ENCODE measurements at regions not wholly inside any gene's neighbourhood (a gene's known extent, or its start where the extent isn't known, plus 50 kb on each side); places are given as distances from the start of the nearest gene placed in this dataset.

DNA sequence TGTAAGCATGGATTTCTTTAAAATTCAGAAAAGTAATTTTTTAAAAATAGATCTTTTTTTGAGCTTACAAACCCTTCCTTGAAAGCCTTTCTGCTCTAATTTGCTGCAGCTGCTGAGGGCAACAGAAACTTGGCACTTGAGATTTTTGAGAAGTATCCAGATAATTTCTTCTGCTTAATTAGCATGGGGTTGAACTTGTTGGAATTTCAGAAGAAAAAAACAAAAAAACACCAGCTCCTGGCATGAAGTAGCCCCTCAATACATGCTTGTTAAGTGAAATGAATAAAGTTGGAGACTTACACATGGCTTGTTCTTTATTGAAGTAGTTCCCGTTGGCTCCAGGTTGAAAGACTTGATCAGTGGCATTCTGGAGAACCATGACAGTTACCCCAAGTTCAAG, 331.4 kb upstream of the RAG2 start:
- no peak for DNase-seq

- DNase-seq = no peak
Observed at GRCh38 chr11:36928621-36929020, 330.6 kb upstream of the RAG2 start.

GRCh38 chr11:36899800-36900199, 301.8 kb upstream of the RAG2 start:
- DNase-seq = no peak

GRCh38 chr11:36890841-36891240, 292.8 kb upstream of the RAG2 start:
- no peak for DNase-seq

DNA sequence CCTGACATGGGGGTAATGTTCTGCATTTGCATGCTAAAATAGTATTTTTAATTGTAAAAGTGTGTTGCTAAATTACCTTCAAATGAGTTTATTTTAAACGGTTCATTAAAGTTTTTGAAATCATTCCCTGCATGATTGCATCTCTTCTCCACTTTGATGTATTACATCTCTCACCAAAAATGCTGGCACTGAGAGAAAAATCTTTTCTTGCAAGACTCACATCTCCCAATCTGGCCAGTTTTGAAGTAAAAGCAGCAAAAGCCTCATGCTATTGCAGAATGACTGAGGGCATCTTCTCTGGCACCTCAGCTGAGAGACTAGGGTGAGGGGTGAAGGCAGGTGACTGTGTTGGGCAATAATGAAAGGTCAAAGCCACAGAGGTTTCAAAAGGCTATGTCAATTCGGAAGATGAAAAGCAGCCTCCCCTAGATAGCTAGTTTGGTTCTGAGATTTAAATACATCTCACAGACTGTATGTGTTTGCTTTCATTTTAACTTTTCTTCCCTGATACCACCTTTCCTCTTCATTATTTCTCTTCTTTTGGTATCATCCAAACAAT, 292.2 kb upstream of the RAG2 start:
- no peak for DNase-seq

DNA sequence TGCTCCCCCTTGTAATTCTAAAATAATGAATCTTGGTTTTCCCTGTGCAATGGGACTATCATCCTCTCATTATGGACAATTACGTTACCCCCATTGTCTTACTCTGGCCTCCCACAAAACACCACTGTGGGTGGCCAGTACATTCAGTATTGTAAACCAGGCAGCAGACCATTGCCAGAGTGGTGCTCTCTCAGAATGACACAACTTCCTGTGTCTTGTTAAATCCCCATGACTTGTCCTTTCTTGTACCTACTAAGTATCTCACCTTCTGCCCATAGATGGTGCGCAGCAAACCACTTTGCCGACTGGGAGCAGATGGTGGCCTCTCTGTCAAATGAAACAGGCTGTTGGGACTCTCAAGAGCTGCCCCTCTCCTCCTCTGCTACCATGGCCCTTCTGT, 287.1 kb upstream of the RAG2 start:
- DNase-seq = no peak

DNA sequence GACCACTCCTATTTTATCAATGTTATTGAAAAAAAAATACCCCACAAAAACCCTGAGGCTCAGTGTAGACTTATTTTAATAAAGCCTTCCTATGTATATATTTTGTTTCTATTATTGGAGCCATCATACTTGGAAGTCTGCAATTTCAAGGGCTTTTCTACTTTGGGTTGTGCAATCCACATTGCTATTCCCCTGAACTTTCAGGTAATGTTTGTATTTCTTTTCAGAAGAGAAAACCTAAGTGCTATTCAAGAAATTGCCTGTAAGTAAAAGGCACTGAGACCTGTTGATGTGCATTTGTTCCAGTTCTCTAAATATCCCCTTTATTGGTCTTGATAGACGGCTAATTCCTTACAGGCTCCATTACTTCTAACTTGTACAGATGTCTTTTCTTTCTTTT, 280.7 kb upstream of the RAG2 start:
- no peak for DNase-seq

- no peak for DNase-seq
Observed at GRCh38 chr11:36877149-36877548, 279.1 kb upstream of the RAG2 start.

DNA sequence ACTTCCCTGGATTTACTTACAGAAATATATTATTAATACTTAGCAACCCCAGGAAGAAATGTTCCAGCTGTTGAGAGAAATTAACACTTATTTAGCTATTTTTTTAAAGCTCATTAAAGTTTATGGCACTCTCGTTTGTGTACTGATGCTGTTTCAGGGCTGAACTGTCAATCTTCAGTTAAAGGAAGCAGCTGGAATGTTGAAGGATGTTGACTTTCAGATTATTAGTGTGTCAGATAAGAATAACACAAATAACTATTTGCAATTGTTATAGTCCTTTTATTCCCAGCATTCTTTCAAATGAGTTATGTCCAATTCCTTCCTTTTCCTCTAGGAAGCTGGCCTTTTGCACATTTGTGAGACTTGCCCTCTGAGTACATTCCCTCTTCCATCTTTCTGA, 278.2 kb upstream of the RAG2 start:
- no peak for DNase-seq

DNA sequence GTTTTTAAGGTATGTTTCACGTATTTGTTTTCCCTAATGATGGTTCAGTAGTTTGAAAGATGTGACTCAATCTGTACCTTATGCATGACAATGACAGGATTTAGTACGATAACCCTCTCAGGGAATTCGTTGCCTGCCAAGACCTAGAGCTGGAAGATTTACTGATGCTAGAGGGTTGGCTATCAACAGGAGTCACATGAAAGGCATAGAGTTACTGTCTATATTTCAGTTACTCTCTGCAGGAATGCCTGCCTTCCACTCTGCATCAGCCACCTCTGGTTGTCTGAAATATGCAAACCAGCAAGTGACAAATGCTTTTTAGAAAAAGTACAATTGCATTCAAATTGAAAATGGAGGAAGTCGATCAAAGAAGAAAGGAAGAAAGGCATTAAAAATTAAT, 276.3 kb upstream of the RAG2 start:
- no peak for DNase-seq

GRCh38 chr11:36870361-36870760, 272.3 kb upstream of the RAG2 start:
- no peak for DNase-seq

- DNase-seq = no peak
Observed at GRCh38 chr11:36868380-36868779, 270.3 kb upstream of the RAG2 start.

DNA sequence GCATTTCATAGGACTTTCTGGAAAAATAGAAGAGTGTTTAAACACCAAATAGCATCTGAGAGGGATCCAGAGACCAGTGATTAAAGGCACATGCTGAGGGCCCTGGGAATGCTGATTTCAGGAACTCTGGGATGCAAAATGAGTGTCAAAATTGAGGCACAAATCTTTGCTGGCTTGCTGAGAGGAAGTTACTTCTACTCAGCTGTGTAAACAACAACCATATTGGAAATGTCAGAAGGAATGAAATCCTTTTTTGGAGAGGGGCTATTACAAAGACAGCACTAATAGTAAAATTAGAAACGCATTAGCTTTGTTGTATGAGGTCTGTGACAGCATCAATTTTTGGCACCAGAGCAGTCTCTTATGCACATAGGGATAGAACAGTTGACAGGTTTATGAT, 267.8 kb upstream of the RAG2 start:
- DNase-seq = no peak

GRCh38 chr11:36854875-36855274, 256.8 kb upstream of the RAG2 start:
- no peak for DNase-seq

DNA sequence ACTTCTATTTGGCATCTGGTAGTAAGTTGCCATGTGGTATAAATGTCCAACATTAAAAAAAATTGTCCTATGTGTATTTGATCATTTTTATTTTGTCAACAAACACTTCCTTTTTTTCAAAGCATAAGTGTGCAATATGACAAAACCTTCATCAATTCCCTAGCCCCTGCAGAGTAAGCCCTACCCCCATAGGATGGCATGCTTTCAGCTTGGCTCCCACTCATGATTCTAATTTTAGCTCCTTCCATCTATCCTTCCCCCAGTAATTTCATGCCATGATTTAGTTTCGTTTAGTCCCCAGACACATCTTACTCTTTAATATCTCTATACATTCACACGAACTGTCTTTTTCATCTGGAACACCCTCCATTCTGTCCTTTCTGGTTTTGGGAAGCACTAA, 250.6 kb upstream of the RAG2 start:
- DNase-seq = no peak

DNA sequence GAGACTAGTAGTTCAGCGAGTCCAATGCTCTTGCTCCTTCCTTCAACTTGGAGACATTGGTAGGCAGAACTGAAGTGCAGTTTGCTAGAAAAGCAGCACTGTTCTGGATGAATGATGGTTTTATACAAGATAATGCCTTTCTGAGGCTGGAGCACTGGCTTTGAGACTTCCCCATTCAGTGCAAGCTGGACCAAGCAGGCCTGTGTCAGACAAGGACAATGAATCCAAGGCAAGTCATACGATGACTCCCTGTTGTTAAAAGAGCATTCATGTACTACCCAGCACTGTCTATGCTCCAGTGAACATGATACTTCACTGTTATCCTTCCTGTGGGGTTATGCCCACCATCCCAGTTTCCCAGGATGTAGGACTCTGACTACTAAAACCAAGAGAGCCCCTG, 242.3 kb upstream of the RAG2 start:
- DNase-seq = no peak

DNA sequence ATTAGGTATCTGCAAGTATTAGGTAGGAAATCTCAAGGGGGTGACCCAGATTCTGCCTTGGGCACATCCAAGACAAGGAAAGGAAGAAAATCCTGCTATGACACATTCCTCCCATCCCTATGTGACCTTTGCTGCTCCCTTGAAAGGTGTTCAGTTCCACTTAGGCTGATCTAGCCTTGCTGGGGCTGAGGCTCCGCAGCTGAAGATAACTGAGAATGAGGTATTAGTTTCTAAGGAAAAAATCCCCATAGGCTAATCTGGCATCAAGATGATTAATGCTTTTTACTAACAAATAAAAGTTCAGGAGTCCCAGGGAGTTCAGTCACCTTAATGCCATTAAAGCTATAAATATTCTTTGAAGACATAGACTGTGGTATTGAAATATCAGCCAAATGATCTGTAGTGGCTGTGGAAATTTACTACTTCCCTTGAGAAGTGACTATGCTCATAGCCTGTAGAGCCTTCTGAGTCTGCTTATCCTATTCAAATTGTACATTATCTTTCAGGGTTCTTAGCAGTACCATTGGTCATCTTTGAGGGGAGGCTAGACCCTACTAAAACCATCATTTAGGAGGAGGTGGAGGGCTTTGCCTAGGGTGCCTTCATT, 239.9 kb upstream of the RAG2 start:
- DNase-seq = no peak

- no peak for DNase-seq
Observed at GRCh38 chr11:36825251-36825650, 227.2 kb upstream of the RAG2 start.

- DNase-seq = no peak
Observed at GRCh38 chr11:36824349-36824748, 226.3 kb upstream of the RAG2 start.

- no peak for DNase-seq
Observed at GRCh38 chr11:36822829-36823228, 224.8 kb upstream of the RAG2 start.

DNA sequence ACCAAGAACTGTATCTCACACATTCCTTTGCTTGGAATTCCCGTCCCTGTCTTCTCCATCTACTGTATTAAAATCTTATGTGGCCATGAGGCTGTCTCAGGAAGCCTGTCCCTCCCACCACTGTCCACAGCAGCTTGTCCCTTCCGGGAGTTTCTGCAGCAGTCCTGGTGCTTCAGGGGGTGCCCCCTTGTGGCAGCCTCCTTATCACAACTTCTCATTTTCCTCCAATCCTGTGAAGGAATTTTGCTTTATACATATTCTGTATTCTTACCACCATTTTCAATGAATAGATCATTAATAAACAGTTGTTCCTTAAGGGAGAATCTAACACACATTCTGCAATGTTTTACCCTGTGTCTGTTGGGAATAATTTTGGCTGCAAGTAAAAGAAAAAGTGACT, 220.4 kb upstream of the RAG2 start:
- DNase-seq = no peak

DNA sequence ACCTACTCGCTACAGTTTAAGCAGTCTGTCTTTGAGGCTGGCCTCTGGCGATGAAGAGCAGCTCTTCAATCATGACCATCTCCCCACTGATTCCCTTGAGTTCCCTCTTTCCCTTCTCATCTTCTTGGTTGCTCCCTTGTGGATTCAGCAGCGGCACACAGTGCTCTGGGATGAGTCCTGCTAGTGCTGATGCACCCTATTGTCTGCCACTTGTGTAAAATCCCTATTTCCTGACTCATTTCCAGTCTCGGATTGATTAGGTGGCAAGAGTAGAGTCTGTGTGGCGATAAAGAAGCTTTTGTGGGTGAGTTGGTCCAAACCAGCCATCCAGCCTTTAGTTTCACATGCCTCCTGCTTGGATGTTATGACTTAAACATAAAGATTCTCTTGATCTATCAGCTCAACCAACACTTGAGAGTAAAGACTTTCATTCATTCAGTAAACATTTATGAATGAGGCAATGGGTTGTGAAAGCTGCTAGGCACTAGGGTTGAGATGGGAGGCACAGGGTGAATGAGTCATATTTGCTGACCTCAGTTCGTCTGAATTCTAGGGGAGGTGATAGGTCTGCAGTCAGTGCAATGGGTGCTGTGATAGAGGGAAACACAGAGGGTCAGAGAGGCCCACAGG, 219.4 kb upstream of the RAG2 start:
- no peak for DNase-seq

DNA sequence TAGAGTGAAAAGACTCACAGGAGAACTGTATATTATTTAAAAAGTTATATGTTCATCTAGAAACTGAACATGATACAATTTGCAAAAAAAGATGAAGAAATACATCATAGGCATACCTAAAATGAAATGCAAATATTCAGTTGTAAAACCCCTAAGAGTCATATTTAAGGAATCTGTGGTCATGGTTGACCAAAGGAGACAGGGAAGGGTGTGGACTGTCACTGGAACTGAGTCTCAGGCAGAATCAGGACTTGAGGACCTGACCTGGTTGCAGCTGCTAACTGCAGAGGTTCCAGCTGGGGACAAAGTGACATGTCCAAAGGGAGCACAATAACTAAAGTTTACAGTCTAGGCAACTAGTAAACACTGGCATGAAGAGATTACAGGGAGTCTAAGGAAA, 211.3 kb upstream of the RAG2 start:
- DNase-seq = no peak

DNA sequence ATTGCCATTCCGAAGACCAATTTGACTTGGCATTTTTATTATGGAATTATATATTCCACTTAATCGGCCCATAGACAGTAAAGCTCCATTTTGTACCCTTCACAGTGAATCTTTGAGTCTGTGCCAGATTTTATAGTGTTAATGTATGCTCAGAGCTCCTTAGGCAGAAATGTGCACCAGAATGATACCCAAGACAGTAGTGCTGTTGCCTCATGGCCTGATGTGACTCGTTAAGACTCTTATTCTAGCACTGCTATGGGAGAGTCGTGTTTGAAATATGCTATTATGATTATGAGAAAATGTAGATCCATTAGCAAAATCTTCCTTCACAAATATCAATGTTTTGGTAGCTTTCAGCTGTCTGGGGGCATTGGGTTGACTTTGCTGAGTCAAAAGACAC, 209.8 kb upstream of the RAG2 start:
- no peak for DNase-seq

- DNase-seq = no peak
Observed at GRCh38 chr11:36803084-36803483, 205.0 kb upstream of the RAG2 start.

Measured in DMS79 (cell line).